T-cell (primary cell): ENCODE measurements at regions not wholly inside any gene's neighbourhood (a gene's known extent, or its start where the extent isn't known, plus 50 kb on each side); places are given as distances from the start of the nearest gene placed in this dataset.

Experiments used
- ATAC-seq, 4 experiments: fragments of 200-7000 bp in 3 of 4; fragments of 150-1000 bp in 1 of 4; cut with Tn5 transposase; replicated peaks in 1 of 4; 1 replicate in 3 of 4; 2 replicates in 1 of 4; pipeline ENCODE4 v1.10.0; 2021; ENCODE audit warnings: moderate library complexity in 3 of 4, mild to moderate bottlenecking in 2 of 4, moderate number of reproducible peaks in 1 of 4
- CTCF ChIA-PET, 2 donors: fragments of 300-600 bp; sonication (Branson Sonifier 250); formaldehyde crosslinking; loops; one replicate each; lab custom pipeline; 2022; ENCODE audit warnings: antibody characterized with exemption in 2 of 2; lab: Charles Lee
- POLR2A ChIA-PET, 2 donors: fragments of 300-600 bp; sonication (Branson Sonifier 250); formaldehyde crosslinking; loops; one replicate each; lab custom pipeline; 2022; ENCODE audit warnings: antibody characterized with exemption in 2 of 2; lab: Charles Lee
- DNase-seq, 35 experiments: peaks; one replicate each; pipeline versions ENCODE4 v3.0.0 to v3.0.0-alpha.2; 2013 to 2023
- H3K27ac ChIP-seq: one replicate; pipeline ENCODE4 v1.5.1; 2013; ENCODE audit warnings: low read length
- H3K27me3 ChIP-seq, 2 experiments: replicated peaks in 1 of 2; 1 replicate in 1 of 2; 2 replicates in 1 of 2; pipeline versions ENCODE4 v1.6.1 to v1.7.0; 2013; ENCODE audit warnings: low read length in 1 of 2, mixed read lengths in 1 of 2; ENCODE audit not compliant: control insufficient read depth in 2 of 2, insufficient read depth in 2 of 2; ENCODE audit errors: extremely low read depth in 1 of 2
- H3K36me3 ChIP-seq, 2 donors: 1 replicate in 1 of 2; 2 replicates in 1 of 2; pipeline versions ENCODE4 v1.6.1 to v1.7.0; 2013; ENCODE audit warnings: low read length in 1 of 2; ENCODE audit not compliant: control insufficient read depth in 2 of 2, insufficient read depth in 1 of 2; ENCODE audit errors: extremely low read depth in 1 of 2
- H3K4me1 ChIP-seq, 2 experiments: 1 replicate in 1 of 2; 2 replicates in 1 of 2; pipeline versions ENCODE4 v1.6.1 to v1.7.0; 2013; ENCODE audit warnings: low read length in 2 of 2, mixed read lengths in 1 of 2; ENCODE audit not compliant: insufficient read depth in 2 of 2, control insufficient read depth in 1 of 2; ENCODE audit errors: extremely low read depth in 1 of 2
- H3K4me3 ChIP-seq, 2 donors: 1 replicate in 1 of 2; 2 replicates in 1 of 2; pipeline versions ENCODE4 v1.5.1 to v1.7.0; 2013; ENCODE audit warnings: mild to moderate bottlenecking in 2 of 2, low read length in 1 of 2, moderate library complexity in 1 of 2; ENCODE audit not compliant: control insufficient read depth in 1 of 2; ENCODE audit errors: extremely low read depth in 1 of 2
- H3K9me3 ChIP-seq: 2 replicates; pipeline ENCODE4 v1.7.0; 2013
- H3K27ac Mint-ChIP-seq, 2 donors: one replicate each; pipeline ENCODE4 v1.8.0; 2020 to 2021; ENCODE audit warnings: mild to moderate bottlenecking in 2 of 2, mixed read lengths in 2 of 2
- H3K27me3 Mint-ChIP-seq, 2 donors: one replicate each; pipeline ENCODE4 v1.8.0; 2021 to 2022; ENCODE audit warnings: mixed read lengths in 2 of 2
- H3K36me3 Mint-ChIP-seq: one replicate; pipeline ENCODE4 v1.8.0; 2021; ENCODE audit warnings: mixed read lengths
- H3K4me1 Mint-ChIP-seq, 3 donors: one replicate each; pipeline ENCODE4 v1.8.0; 2020 to 2022; ENCODE audit warnings: mixed read lengths in 3 of 3, mild to moderate bottlenecking in 1 of 3
- H3K4me3 Mint-ChIP-seq, 3 donors: one replicate each; pipeline ENCODE4 v1.8.0; 2020 to 2022; ENCODE audit warnings: mild to moderate bottlenecking in 3 of 3, mixed read lengths in 3 of 3, moderate library complexity in 3 of 3
- H3K9me3 Mint-ChIP-seq, 3 donors: one replicate each; pipeline ENCODE4 v1.8.0; 2020 to 2022; ENCODE audit warnings: mixed read lengths in 3 of 3
- WGBS: methylation state at CpG from one replicate; pipeline ENCODE4 v1.1.5; 2013; ENCODE audit warnings: missing lambda C conversion rate; ENCODE audit not compliant: insufficient coverage; 5-methylcytosine and 5-hydroxymethylcytosine counted together

DNA sequence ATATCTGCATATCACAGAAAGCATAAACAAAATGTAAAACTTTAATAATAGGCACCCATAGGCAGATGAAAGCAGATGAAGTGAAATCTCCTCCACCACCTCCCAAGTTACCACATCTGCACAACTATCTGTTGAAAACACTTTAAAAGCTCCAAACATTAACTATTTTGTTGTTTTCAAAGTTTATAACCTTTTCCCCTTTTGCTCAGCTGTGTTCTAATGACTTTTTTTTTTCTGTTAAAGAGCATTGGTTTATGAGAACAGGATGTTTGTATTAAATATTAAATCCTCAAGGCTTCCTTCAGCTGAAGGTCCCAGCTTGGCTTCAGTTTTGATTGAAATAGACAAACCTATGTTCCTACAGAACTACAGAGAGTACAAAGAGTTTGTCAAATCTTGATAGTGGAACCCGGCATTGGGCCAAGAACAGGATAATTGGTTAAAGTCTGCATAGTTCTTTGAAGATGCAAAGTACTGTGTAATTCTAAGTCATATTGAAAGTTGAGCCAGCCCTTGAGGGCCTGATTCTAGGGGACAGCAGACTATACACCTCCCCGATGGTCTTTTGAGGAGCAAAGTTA, 255.1 kb upstream of the JAG1 start:
- no peaks in the 10 kb centered on the region for H3K4me1 ChIP-seq
- H3K27me3 ChIP-seq = no peaks in the 10 kb centered on the region
- H3K9me3 ChIP-seq = no peaks in the 10 kb centered on the region
- WGBS = 100% methylated on average over 1 of the region's 2 CpGs
- H3K4me3 ChIP-seq = no peak overlapping the region
- H3K27me3 Mint-ChIP-seq = no peaks in the 10 kb centered on the region
- no peak overlapping the region for H3K27ac Mint-ChIP-seq
- no peak for ATAC-seq
- CTCF ChIA-PET = no interaction called here
- peaks cover 0 to 9% (median 5%) of the 10 kb centered on the region in 3 donors for H3K9me3 Mint-ChIP-seq
- no peak overlapping the region for H3K27ac ChIP-seq
- H3K4me3 Mint-ChIP-seq = no peak overlapping the region
- no peaks in the 10 kb centered on the region for H3K4me1 Mint-ChIP-seq
- DNase-seq = no peak
- H3K36me3 ChIP-seq = no peaks in the 10 kb centered on the region
- POLR2A ChIA-PET = no interaction called here
- H3K36me3 Mint-ChIP-seq = no peaks in the 10 kb centered on the region

DNA sequence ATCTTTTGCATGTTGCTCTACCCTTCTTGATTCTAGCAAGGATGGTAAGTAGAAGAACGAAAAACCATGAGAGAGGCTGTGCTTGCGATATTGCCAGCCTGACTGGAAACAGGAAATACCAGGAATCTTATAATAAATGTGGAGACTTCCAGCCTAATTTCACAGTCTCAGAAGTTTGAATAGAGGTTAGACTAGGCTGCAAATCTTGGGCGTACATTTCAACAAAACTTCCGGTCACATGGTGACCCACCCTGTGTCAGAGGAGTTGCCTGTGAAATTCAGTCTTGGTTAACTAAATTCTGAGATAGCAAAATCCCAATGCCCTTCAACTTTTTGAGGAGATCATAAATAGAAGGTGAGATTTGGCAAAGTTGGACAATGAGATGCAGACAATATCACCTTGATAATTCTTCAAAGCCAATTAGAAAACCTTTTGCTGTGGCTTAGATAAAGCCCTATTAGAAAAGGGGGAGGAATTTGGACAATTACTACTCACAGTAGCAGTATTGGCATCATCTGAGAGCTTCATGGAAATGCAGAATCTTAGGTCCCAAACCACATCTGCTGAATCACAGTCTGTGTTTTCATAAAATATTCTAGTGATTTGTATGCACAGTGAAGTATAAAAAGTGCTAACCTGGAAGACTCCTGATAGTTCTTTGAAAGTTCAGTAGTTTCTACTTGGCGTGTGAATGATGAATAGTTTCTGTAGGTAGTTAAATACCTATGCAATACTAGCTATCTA, 262.0 kb upstream of the JAG1 start:
- no peaks in the 10 kb centered on the region for H3K27me3 ChIP-seq
- CTCF ChIA-PET = no interaction called here
- no peaks in the 10 kb centered on the region for H3K9me3 ChIP-seq
- H3K4me1 ChIP-seq = no peaks in the 10 kb centered on the region
- H3K4me1 Mint-ChIP-seq = no peaks in the 10 kb centered on the region
- H3K9me3 Mint-ChIP-seq = peaks cover 4 to 16% (median 8%) of the 10 kb centered on the region in 3 donors
- no peaks in the 10 kb centered on the region for H3K36me3 ChIP-seq
- POLR2A ChIA-PET = no interaction called here
- ATAC-seq (no peak), DNase-seq (no peak)
- no peaks in the 10 kb centered on the region for H3K36me3 Mint-ChIP-seq
- no peak overlapping the region for H3K27ac Mint-ChIP-seq
- no peak overlapping the region for H3K4me3 Mint-ChIP-seq
- H3K27ac ChIP-seq = no peak overlapping the region
- H3K4me3 ChIP-seq = no peak overlapping the region
- no peaks in the 10 kb centered on the region for H3K27me3 Mint-ChIP-seq
- WGBS = 90% methylated on average over 3 of the region's 5 CpGs

DNA sequence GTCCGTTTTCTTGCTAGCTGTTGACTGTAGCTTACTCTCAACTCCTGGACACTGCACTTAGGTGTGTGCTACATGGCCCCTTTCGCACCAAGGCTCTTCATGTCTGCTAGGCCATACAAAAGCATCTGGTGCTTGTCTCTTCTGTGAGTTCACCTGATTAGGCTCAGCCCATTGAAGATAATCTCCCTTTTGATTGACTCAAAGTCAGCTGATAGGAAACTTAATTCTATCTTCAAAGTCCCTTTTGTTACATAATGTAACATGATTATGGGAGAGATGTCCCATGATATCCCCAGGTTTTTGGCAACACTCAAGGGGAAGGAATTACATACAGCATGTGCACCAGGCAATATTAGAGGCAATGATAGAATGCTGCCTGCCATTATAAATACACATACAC, 263.0 kb upstream of the JAG1 start:
- Mint-ChIP-seq H3K4me3 (no peak overlapping the region), H3K4me1 (no peaks in the 10 kb centered on the region), H3K36me3 (no peaks in the 10 kb centered on the region), H3K27me3 (no peaks in the 10 kb centered on the region), H3K27ac (no peak overlapping the region), H3K9me3 (peaks cover 8 to 24% (median 8%) of the 10 kb centered on the region in 3 donors)
- ChIA-PET CTCF (no interaction called here), POLR2A (no interaction called here)
- ATAC-seq = no peak
- 65% methylated on average over 2 of the region's 2 CpGs for WGBS
- no peaks in the 10 kb centered on the region for H3K27me3 ChIP-seq
- H3K9me3 ChIP-seq = no peaks in the 10 kb centered on the region
- H3K36me3 ChIP-seq = no peaks in the 10 kb centered on the region
- H3K4me3 ChIP-seq = no peak overlapping the region
- no peaks in the 10 kb centered on the region for H3K4me1 ChIP-seq
- no peak overlapping the region for H3K27ac ChIP-seq
- DNase-seq = no peak

DNA sequence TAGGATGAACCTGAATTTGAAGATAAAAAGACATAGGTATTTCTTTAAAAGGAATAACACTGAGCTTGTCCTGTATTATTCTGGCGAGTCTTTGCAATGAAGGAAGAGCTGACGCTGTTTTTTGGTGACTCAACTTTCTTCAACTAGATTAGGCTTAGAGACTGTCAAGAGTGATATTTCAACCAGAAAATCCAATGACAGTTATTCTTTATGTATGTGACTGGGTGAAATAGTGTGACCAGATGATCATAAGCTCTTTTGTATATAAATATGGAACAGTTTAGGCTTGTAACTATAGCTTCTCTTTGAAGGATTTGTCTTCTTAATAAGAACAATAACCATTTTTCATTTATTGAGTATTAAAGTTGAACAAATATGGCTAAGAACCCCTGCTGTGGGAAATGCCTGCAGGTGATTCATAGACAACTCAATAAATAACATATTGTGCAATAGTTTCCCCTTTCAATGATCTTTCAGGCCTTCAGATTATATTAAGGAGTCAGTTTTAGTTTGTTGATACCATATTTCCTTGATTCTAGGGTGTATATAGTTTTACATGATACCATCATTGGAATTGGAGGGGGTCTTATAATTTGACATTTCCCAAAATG, 265.6 kb upstream of the JAG1 start:
- no peaks in the 10 kb centered on the region for H3K27me3 Mint-ChIP-seq
- H3K4me3 Mint-ChIP-seq = no peak overlapping the region
- H3K9me3 Mint-ChIP-seq = peaks cover 8 to 24% (median 10%) of the 10 kb centered on the region in 3 donors
- 75% methylated on average over 1 of the region's 2 CpGs for WGBS
- no peak overlapping the region for H3K27ac Mint-ChIP-seq
- Histone ChIP-seq H3K27ac (no peak overlapping the region), H3K27me3 (no peaks in the 10 kb centered on the region), H3K4me1 (no peaks in the 10 kb centered on the region), H3K4me3 (no peak overlapping the region), H3K9me3 (no peaks in the 10 kb centered on the region), H3K36me3 (no peaks in the 10 kb centered on the region)
- ChIA-PET CTCF (no interaction called here), POLR2A (no interaction called here)
- DNase-seq (no peak), ATAC-seq (no peak)
- H3K36me3 Mint-ChIP-seq = no peaks in the 10 kb centered on the region
- no peaks in the 10 kb centered on the region for H3K4me1 Mint-ChIP-seq

DNA sequence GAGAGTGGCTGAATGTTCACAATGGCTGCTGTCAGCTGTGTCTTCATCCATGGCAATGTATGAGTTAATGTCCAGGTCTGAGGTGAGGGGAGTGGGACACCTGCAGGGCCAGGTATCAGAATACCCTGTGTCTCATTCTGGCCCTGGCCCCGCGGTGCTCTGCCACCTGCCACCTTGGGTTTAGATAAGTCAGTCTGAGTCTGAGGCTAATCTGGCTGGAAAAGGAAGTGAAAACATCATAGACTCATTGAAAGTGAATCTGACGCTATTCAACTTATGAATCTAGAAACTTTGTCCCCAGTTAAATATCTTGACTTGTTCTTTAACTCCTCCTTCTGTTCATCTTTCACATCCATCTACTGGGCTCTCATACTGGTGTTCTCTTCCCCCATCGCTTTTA, 267.1 kb upstream of the JAG1 start:
- DNase-seq (no peak), ATAC-seq (no peak)
- Mint-ChIP-seq H3K27ac (no peak overlapping the region), H3K4me1 (no peaks in the 10 kb centered on the region), H3K9me3 (peaks cover 8 to 19% (median 8%) of the 10 kb centered on the region in 3 donors), H3K27me3 (no peaks in the 10 kb centered on the region), H3K4me3 (no peak overlapping the region), H3K36me3 (no peaks in the 10 kb centered on the region)
- WGBS = 96% methylated on average over 4 of the region's 4 CpGs
- ChIA-PET CTCF (no interaction called here), POLR2A (no interaction called here)
- H3K9me3 ChIP-seq = no peaks in the 10 kb centered on the region
- H3K36me3 ChIP-seq = no peaks in the 10 kb centered on the region
- no peak overlapping the region for H3K27ac ChIP-seq
- H3K27me3 ChIP-seq = no peaks in the 10 kb centered on the region
- H3K4me3 ChIP-seq = no peak overlapping the region
- H3K4me1 ChIP-seq = no peaks in the 10 kb centered on the region

DNA sequence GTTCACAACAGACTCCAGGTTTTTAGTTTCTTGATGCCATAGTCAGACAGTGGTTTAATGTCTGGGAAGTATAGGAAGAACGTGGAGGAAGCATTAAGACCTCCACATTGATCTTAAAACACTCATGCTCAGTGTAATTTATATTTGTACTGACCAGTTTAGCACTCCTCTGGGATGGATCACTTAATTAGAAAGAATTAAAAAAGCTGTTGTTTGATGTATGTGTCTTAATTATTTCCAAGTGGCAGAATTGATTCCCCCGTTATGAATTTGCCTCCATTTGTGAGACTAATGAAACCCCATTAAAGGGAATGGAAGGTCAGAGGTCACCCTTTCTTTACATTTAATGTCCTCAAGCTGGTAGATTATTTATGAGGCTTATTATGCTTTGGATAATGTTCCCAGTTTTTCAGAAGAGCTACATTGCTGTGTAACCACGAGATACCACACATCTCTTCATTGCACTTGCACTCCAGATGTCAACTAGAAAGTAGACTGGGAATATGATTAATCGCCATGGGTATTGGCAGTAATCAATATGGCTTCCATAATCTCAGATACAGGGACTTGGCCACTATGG, 270.0 kb upstream of the JAG1 start:
- Mint-ChIP-seq H3K27ac (no peak overlapping the region), H3K36me3 (no peaks in the 10 kb centered on the region), H3K4me1 (no peaks in the 10 kb centered on the region), H3K4me3 (no peak overlapping the region), H3K9me3 (peaks cover 4 to 14% (median 8%) of the 10 kb centered on the region in 3 donors), H3K27me3 (no peaks in the 10 kb centered on the region)
- no peak overlapping the region for H3K27ac ChIP-seq
- H3K36me3 ChIP-seq = no peaks in the 10 kb centered on the region
- no peaks in the 10 kb centered on the region for H3K4me1 ChIP-seq
- no peaks in the 10 kb centered on the region for H3K9me3 ChIP-seq
- DNase-seq (no peak), ATAC-seq (no peak)
- WGBS = no CpG with 5 or more reads among the region's 4 CpGs
- CTCF ChIA-PET = no interaction called here
- H3K4me3 ChIP-seq = no peak overlapping the region
- POLR2A ChIA-PET = interaction anchor here in 1 of 2 donors (0.6 kb wide), 1 partner anchor 1154 kb away, joined by 3 read pairs; no protein-coding TSS in a partner anchor
- no peaks in the 10 kb centered on the region for H3K27me3 ChIP-seq
